ENCODE measurements at regions not wholly inside any gene's neighbourhood (a gene's known extent, or its start where the extent isn't known, plus 50 kb on each side); places are given as distances from the start of the nearest gene placed in this dataset.

- DNase-seq (ENCODE audit: low spot score in 2 of 2) = peak in 1 of 2 donors; percentile 28
- WGBS, 2 donors = 43 to 46% methylated on average over 2 of the region's 2 CpGs
- H3K4me3 ChIP-seq (ENCODE audit: low read depth, poor library complexity, severe bottlenecking) = no peak overlapping the region
- TF ChIP-seq POLR2A (IDR thresholded peaks at IDR 0.05) (no peak), CTCF (IDR thresholded peaks at IDR 0.05) (no peak)
- intact Hi-C loops (cut with DNase I; ENCODE audit: low total_unique reads) = no loop called here
These were observed 93.7 kb upstream of the USP15 start for GRCh38 chr12:62166525-62166924.

GRCh38 chr12:62168411-62168810, 91.8 kb upstream of the USP15 start:
- DNase-seq (ENCODE audit: low spot score in 2 of 2) = no peak
- WGBS, 2 donors = 90 to 95% methylated on average over 2 of the region's 2 CpGs
- intact Hi-C loops (cut with DNase I; ENCODE audit: low total_unique reads) = no loop called here
- TF ChIP-seq POLR2A (IDR thresholded peaks at IDR 0.05) = no peak
- H3K4me3 ChIP-seq (ENCODE audit: low read depth, poor library complexity, severe bottlenecking) = no peak overlapping the region

GRCh38 chr12:62170241-62170640, 90.0 kb upstream of the USP15 start:
- TF ChIP-seq CTCF (IDR thresholded peaks at IDR 0.05) = no peak
- 68% methylated on average over 1 of the region's 1 CpG for WGBS, 2 donors
- intact Hi-C loops (cut with DNase I; ENCODE audit: low total_unique reads) = no loop called here
- DNase-seq (ENCODE audit: low spot score in 2 of 2) = no peak
- no peak overlapping the region for H3K4me3 ChIP-seq (ENCODE audit: low read depth, poor library complexity, severe bottlenecking)

GRCh38 chr12:62190689-62191490, 69.3 kb upstream of the USP15 start:
- no peak for DNase-seq (ENCODE audit: low spot score in 2 of 2)
- 3 to 5% methylated on average over 48 to 50 of the region's 61 CpGs for WGBS, 2 donors
- peak overlapping the region; percentile 19 for H3K4me3 ChIP-seq (ENCODE audit: low read depth, poor library complexity, severe bottlenecking)
- TF ChIP-seq POLR2A (IDR thresholded peaks at IDR 0.05) (no peak), CTCF (IDR thresholded peaks at IDR 0.05) (no peak)
- intact Hi-C loops (cut with DNase I; ENCODE audit: low total_unique reads) = no loop called here

GRCh38 chr12:62191491-62192179, 68.6 kb upstream of the USP15 start:
- DNase-seq (ENCODE audit: low spot score in 2 of 2) = no peak
- 1 to 2% methylated on average over 40 to 41 of the region's 41 CpGs for WGBS, 2 donors

More at GRCh38 chr12:62191491-62192179, 68.6 kb upstream of the USP15 start:
- H3K4me3 ChIP-seq (ENCODE audit: low read depth, poor library complexity, severe bottlenecking) = peak overlapping the region; percentile 19
- intact Hi-C loops (cut with DNase I; ENCODE audit: low total_unique reads) = no loop called here
- TF ChIP-seq CTCF (IDR thresholded peaks at IDR 0.05) (no peak), POLR2A (IDR thresholded peaks at IDR 0.05) (no peak)
